ENCODE measurements at regions not wholly inside any gene's neighbourhood (a gene's known extent, or its start where the extent isn't known, plus 50 kb on each side); places are given as distances from the start of the nearest gene placed in this dataset.
"Not testable (repeated sequence)": the region's sequence is repeated elsewhere in the genome, so short reads cannot be mapped to it uniquely, and the experiment has no call there.

GRCh38 chr4:131925662-131926061, 1223.4 kb upstream of the PCDH10 start:
- TF ChIP-seq ZNF460 (CRISPR knock-in tag; IDR thresholded peaks at IDR 0.05; ENCODE audit: borderline replicate concordance); EZH2 (conservative IDR thresholded peaks at IDR 0.05; ENCODE audit: low read depth, low read length); POLR2A (IDR thresholded peaks at IDR 0.05; ENCODE audit: insufficient read depth in 1 of 2, low read depth in 2 of 2, low read length in 2 of 2): not testable (repeated sequence)

Data from HepG2 (cell line).